ENCODE measurements at regions not wholly inside any gene's neighbourhood (a gene's known extent, or its start where the extent isn't known, plus 50 kb on each side); places are given as distances from the start of the nearest gene placed in this dataset.
A peak's percentile ranks its signal among the peaks of the same experiment; 100 is the strongest.
"Not testable (repeated sequence)": the region's sequence is repeated elsewhere in the genome, so short reads cannot be mapped to it uniquely, and the experiment has no call there.

DNA sequence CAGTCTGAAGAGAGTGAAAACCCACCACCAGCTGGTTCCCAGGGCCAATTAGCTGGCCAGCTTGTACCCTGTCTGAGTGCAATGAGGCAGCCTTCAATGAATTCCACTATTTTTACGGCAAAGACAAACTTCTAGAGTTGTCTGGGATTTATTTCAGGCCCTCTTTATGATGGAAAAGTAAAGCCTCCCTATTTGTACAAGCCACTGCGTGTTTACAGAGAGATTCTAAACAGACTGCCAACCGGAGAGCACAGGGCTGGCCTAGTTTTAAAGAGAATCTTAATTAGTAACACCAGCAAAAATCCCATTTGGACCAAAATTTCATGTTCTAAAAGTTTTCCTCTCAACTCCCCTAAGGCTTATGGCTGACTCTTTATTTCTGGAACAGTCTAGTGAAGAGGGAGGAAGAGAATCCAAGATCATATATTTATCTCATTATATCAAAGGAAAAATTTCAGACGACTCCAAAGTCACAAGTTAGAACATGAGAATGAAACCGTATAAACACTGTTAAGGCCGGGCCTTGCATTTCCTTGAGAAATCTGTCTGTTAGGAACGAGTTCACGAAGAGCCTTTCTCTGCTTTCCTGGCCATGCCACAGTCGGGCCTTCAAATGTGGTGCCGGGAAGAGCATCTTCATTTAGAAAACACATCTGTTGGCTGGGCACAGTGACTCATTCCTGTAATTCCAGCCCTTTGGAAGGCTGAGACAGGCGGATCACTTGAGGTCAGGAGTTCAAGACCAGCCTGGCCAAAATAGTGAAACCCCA is 724.6 kb upstream of the NRP1 start:
- Mint-ChIP-seq H3K36me3 (ENCODE audit: insufficient read depth) (no peaks in the 10 kb centered on the region), H3K4me1 (ENCODE audit: low read depth) (no peaks in the 10 kb centered on the region), H3K4me3 (no peak overlapping the region), H3K9me3 (peaks cover 8% of the 10 kb centered on the region), H3K27me3 (ENCODE audit: low read depth) (no peaks in the 10 kb centered on the region)
- no peak for DNase-seq
- ATAC-seq = no peak

DNA sequence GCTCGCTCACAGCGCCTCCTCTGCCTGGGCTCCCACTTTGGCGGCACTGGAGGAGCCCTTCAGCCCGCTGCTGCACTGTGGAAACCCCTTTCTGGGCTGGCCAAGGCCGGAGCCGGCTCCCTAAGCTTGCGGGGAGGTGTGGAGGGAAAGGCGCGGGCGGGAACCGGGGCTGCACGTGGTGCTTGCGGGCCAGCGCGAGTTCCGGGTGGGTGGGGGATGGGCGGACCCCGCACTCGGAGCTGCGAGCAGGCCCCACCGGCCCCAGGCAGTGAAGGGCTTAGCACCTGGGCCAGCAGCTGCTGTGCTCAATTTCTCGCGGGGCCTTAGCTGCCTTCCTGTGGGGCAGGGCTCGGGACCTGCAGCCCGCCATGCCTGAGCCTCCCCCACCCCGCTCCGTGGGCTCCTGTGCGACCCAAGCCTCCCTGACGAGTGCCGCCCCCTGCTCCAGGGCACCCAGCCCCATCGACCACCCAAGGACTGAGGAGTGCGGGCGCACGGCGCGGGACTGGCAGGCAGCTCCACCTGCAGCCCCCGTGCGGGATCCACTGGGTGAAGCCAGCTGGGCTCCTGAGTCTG is 721.0 kb upstream of the NRP1 start:
- not testable (repeated sequence) for H3K27me3 Mint-ChIP-seq (ENCODE audit: low read depth); H3K4me3 Mint-ChIP-seq

DNA sequence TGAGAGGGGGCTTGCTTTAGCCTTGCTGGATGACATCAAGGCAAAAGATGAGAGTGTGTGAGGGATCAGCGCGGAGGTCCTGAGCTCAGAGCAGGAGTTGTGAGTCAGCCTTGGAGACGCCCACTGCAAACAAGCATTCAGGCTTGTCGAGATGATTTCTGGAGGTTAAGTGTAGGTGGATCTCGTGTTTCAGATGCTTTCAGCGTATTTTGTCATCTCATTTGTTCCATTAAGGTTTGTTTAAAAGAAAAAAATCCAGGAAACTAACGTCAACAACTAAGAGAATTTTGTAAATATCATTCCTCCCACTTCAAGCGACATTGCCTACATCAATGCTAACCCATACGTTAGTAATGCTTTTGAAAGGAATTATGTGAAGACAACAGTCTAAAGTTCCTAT is 715.4 kb upstream of the NRP1 start:
- H3K9me3 Mint-ChIP-seq = no peaks in the 10 kb centered on the region
- no peaks in the 10 kb centered on the region for H3K36me3 Mint-ChIP-seq (ENCODE audit: insufficient read depth)
- H3K4me3 Mint-ChIP-seq = no peak overlapping the region

More for the DNA sequence above, 721.0 kb upstream of the NRP1 start:
- H3K9me3 Mint-ChIP-seq; ATAC-seq; DNase-seq; H3K4me1 Mint-ChIP-seq (ENCODE audit: low read depth); H3K36me3 Mint-ChIP-seq (ENCODE audit: insufficient read depth): not testable (repeated sequence)

DNA sequence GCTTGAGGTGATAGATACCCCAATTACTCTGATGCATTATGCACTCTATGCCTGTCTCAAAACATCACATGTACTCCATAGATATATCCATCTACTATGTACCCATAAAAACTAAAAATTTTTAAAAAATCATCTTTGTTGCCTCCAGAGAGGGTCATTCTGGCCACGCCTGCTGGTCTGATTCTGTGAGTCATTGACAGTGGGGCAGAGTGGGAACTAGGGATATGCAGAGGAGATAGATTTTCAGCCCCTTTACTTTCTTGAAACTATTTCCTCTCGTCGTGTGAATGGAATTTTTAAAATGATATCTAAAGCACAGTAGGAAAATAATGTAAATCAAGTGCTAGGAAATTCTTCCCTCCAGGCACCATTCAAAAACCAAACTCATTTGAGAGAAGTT is 715.0 kb upstream of the NRP1 start:
- Mint-ChIP-seq H3K36me3 (ENCODE audit: insufficient read depth) (no peaks in the 10 kb centered on the region), H3K4me3 (no peak overlapping the region), H3K4me1 (ENCODE audit: low read depth) (peaks cover 2% of the 10 kb centered on the region), H3K9me3 (no peaks in the 10 kb centered on the region), H3K27me3 (ENCODE audit: low read depth) (no peaks in the 10 kb centered on the region)
- DNase-seq (no peak), ATAC-seq (no peak)

More for the DNA sequence above, 715.4 kb upstream of the NRP1 start:
- ATAC-seq (peak; percentile 68 to 81), DNase-seq (no peak)
- Mint-ChIP-seq H3K27me3 (ENCODE audit: low read depth) (no peaks in the 10 kb centered on the region), H3K4me1 (ENCODE audit: low read depth) (peaks cover 2% of the 10 kb centered on the region)

DNA sequence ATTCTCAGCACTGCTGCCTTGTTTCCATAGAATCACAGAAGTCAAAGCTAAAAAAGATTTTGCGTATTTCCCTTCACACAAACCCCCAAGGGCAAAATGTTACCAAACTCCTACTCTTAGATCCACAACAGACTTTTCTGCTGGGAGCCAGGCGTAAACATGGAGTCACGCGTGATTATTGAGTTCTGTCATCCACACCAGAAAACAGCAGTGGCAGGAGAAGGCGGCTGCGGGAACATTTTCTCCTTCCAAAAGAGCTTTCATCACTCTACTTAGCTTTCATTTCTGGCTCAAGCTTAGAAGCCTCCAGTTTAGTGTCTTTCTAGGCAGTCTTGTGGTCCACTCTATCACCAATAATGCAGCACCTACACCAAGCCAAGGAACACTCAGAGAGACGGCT is 712.9 kb upstream of the NRP1 start:
- no peak for ATAC-seq
- no peak for DNase-seq
- H3K36me3 Mint-ChIP-seq (ENCODE audit: insufficient read depth) = no peaks in the 10 kb centered on the region
- no peak overlapping the region for H3K4me3 Mint-ChIP-seq
- H3K9me3 Mint-ChIP-seq = no peaks in the 10 kb centered on the region
- no peaks in the 10 kb centered on the region for H3K27me3 Mint-ChIP-seq (ENCODE audit: low read depth)
- peaks cover 2% of the 10 kb centered on the region for H3K4me1 Mint-ChIP-seq (ENCODE audit: low read depth)

DNA sequence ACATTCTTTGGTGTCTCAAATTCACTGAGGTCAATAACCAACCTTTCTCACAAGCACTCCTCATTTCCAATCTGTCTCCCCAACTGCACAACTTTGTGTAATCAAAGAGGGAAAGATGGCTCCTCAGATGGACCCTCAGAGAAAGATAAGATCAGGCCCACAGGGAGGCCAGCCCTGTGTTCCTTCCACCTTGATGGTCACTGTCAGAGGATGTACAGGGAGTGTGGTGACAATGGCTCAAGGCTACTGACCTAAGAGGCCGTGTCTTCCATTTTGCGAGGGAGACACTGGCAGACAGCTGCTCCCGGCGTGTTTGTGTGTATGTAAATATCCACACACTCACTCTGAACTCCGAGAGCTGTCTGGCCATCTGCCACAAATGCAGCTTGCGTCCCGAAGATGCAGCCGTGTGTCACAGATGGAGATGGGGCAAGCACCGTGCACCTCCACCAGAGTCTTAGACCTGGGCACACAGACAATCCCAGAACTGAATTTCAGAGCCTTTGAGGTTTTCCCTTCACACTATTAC is 712.1 kb upstream of the NRP1 start:
- no peak overlapping the region for H3K4me3 Mint-ChIP-seq
- no peaks in the 10 kb centered on the region for H3K36me3 Mint-ChIP-seq (ENCODE audit: insufficient read depth)
- DNase-seq (no peak), ATAC-seq (no peak)
- peaks cover 2% of the 10 kb centered on the region for H3K4me1 Mint-ChIP-seq (ENCODE audit: low read depth)
- H3K9me3 Mint-ChIP-seq = no peaks in the 10 kb centered on the region
- H3K27me3 Mint-ChIP-seq (ENCODE audit: low read depth) = no peaks in the 10 kb centered on the region

DNA sequence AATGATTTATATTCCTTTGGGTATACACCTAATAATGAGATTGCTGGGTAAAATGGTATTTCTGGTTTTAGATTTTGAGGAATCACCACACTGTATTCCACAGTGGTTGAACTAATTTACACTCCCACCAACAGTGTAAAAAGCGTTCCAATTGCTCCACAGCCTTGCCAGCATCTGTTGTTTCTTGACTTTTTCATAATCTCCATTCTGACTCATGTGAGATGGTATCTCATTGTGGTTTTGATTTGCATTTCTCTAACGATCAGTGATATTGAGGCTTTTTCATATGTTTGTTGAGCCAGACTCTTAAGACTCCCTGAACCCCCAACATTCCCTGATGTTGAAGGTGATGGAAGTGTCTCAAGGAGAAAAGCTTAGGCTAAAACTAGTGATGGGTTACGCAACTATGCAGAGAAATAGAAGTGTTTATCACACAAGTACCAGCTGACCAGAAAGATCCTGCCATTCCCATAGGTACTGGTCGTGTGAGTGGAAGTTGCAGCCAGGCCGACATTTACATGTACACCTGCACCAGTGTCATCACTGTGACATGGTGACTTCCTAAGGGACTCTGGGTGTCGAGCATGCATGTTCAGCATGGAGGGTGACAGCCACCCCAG is 711.2 kb upstream of the NRP1 start:
- no peaks in the 10 kb centered on the region for H3K36me3 Mint-ChIP-seq (ENCODE audit: insufficient read depth)
- DNase-seq (no peak), ATAC-seq (peak; percentile 21 to 28)
- H3K4me1 Mint-ChIP-seq (ENCODE audit: low read depth) = peaks cover 2% of the 10 kb centered on the region
- H3K27me3 Mint-ChIP-seq (ENCODE audit: low read depth) = no peaks in the 10 kb centered on the region
- H3K9me3 Mint-ChIP-seq = peaks cover 1% of the 10 kb centered on the region
- no peak overlapping the region for H3K4me3 Mint-ChIP-seq

DNA sequence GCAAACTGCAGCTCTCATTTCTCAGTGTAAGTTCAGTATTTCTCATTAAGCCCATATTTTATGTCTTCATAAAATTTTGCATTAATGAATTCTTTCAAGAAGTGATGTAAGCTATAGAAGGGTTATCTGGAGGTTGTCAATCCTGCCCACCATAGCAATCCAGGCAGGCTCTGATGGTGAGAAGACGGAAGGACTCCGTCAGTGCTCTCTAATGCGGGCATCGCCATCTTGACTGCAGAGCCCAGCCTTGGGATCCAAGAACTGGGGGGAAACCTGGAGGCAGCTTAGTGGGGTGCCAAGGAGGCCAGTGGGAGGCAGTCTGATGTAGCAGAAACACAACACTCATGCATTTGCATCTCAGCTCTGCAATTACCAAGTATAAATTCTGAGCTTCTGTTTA is 707.4 kb upstream of the NRP1 start:
- Mint-ChIP-seq H3K4me1 (ENCODE audit: low read depth) (no peaks in the 10 kb centered on the region), H3K36me3 (ENCODE audit: insufficient read depth) (no peaks in the 10 kb centered on the region), H3K4me3 (no peak overlapping the region), H3K9me3 (peaks cover 3% of the 10 kb centered on the region), H3K27me3 (ENCODE audit: low read depth) (no peaks in the 10 kb centered on the region)
- no peak for ATAC-seq
- DNase-seq = no peak

DNA sequence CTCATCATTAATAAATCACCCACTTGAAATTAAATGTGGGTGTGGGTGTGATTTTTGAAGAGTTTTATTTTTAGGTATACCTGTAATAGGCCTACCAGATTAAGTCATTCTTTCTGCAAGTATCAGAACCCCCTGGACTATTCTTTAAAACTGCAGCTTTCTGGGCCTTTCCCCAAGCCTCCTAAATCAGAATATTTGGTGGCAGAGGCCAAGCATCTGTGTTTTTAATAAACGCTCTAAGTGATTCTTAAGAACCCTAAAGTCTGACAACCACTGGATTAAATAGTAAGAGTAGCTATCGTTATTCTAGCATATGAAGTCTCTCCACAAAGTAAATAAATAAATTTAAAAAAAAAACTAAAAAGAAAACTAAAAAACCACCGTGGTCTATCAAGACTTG is 703.0 kb upstream of the NRP1 start:
- no peak overlapping the region for H3K4me3 Mint-ChIP-seq
- no peaks in the 10 kb centered on the region for H3K4me1 Mint-ChIP-seq (ENCODE audit: low read depth)
- H3K36me3 Mint-ChIP-seq (ENCODE audit: insufficient read depth) = no peaks in the 10 kb centered on the region
- peaks cover 3% of the 10 kb centered on the region for H3K9me3 Mint-ChIP-seq
- DNase-seq (no peak), ATAC-seq (no peak)
- H3K27me3 Mint-ChIP-seq (ENCODE audit: low read depth) = no peaks in the 10 kb centered on the region

DNA sequence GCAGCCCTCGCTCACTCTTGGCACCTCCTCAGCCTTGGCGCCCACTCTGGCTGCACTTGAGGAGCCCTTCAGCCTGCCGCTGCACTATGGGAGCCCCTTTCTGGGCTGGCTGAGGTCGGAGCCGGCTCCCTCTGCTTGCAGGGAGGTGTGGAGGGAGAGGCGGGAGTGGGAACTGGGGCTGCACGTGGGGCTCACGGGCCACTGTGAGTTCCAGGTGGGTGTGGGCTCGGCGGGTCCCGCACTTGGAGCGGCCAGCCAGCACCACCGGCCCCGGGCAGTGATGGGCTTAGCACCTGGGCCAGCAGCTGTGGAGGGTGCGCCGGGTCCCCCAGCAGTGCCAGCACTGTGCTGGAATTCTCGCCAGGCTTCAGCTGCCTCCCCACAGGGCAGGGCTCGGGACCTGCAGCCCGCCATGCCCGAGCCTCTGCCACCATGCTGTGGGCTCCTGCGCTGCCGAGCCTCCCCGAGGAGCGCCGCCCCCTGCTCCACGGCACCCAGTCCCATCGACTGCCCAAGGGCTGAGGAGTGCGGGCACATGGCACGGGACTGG is 700.8 kb upstream of the NRP1 start:
- not testable (repeated sequence) for ATAC-seq; H3K4me3 Mint-ChIP-seq; H3K27me3 Mint-ChIP-seq (ENCODE audit: low read depth); H3K9me3 Mint-ChIP-seq; H3K4me1 Mint-ChIP-seq (ENCODE audit: low read depth); H3K36me3 Mint-ChIP-seq (ENCODE audit: insufficient read depth); DNase-seq

DNA sequence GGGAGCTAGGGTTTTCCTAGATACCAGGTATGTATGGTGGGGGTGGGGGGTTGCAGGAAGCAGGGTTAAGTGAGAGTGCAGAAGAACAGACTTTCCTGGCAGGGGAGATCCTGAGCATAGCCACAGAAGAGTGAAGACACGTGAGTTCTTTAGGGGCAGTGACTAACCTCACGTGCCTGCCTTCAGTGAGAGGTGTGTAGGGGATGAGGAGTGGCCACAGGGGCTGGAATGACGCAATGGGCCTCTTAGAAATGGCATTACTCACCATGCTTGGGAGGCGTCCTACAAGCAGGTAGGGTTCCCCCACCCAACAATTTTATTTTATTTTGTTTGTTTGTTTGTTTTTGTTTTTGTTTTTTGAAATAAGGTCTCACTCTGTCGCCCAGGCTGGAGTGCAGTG is 698.6 kb upstream of the NRP1 start:
- ATAC-seq (no peak), DNase-seq (no peak)
- Mint-ChIP-seq H3K4me1 (ENCODE audit: low read depth) (no peaks in the 10 kb centered on the region), H3K27me3 (ENCODE audit: low read depth) (no peaks in the 10 kb centered on the region), H3K36me3 (ENCODE audit: insufficient read depth) (no peaks in the 10 kb centered on the region), H3K4me3 (no peak overlapping the region), H3K9me3 (no peaks in the 10 kb centered on the region)

DNA sequence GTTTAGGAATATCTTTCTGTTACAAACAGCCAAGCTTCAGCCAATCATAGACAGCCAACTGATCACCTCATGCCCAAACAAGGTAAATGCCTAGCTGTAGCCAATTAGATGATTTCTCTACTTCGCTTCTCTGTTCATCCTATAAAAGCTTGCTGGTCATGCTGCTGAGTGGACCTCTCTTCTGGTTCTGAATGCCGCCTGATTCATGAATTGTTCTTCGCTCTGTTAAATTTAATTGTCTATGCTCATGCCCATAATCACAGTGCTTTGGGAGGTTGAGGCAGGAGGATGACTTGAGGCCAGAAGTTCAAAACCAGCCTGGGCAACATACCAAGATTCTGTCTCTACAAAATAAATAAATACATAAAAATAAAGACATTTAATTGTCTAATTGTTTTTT is 698.1 kb upstream of the NRP1 start:
- H3K9me3 Mint-ChIP-seq = no peaks in the 10 kb centered on the region
- no peaks in the 10 kb centered on the region for H3K27me3 Mint-ChIP-seq (ENCODE audit: low read depth)
- H3K4me3 Mint-ChIP-seq = no peak overlapping the region
- DNase-seq = no peak
- ATAC-seq = no peak
- no peaks in the 10 kb centered on the region for H3K4me1 Mint-ChIP-seq (ENCODE audit: low read depth)
- H3K36me3 Mint-ChIP-seq (ENCODE audit: insufficient read depth) = no peaks in the 10 kb centered on the region

DNA sequence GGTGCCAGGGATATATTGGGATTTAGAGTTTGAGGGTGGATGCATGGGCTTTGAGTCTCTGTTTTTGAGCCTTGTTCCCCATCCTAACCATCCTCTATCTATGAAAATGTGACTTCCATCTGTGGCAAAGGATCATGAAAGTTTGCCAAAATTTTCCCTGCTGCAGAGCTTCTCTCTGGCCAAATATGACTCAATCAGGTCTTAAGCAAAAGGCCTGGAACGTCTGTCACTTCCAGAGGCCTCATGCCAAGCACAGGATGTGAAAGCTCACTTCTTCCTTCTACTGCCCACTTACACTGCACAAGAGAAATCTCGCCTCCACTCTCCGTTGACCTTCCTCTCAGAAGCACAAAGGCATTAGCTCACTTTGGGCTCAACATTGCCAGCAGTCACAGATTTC is 696.9 kb upstream of the NRP1 start:
- DNase-seq = no peak
- Mint-ChIP-seq H3K4me1 (ENCODE audit: low read depth) (no peaks in the 10 kb centered on the region), H3K27me3 (ENCODE audit: low read depth) (no peaks in the 10 kb centered on the region), H3K36me3 (ENCODE audit: insufficient read depth) (no peaks in the 10 kb centered on the region), H3K9me3 (no peaks in the 10 kb centered on the region), H3K4me3 (no peak overlapping the region)
- no peak for ATAC-seq

DNA sequence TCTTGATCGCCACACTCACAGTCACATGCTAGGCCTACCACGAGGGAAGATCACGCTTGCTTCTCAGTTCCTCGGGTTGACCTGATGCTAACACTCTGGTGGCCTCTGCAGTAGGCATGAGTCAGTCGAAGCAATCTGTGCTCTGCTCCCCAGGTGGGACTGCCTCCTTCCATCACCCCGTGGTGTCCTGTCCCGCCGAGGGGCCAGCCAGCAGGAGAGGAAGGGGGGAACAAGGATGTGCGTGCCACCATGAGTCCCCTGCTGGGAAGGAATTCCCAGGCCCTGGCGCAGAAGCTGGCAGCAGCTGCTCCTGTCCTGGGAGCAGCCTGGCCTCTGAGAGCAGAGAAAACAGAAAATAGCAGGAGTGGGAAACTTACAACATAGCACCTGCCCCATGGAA is 695.0 kb upstream of the NRP1 start:
- Mint-ChIP-seq H3K4me3 (no peak overlapping the region), H3K36me3 (ENCODE audit: insufficient read depth) (no peaks in the 10 kb centered on the region), H3K9me3 (no peaks in the 10 kb centered on the region), H3K27me3 (ENCODE audit: low read depth) (no peaks in the 10 kb centered on the region), H3K4me1 (ENCODE audit: low read depth) (no peaks in the 10 kb centered on the region)
- ATAC-seq (no peak), DNase-seq (no peak)

DNA sequence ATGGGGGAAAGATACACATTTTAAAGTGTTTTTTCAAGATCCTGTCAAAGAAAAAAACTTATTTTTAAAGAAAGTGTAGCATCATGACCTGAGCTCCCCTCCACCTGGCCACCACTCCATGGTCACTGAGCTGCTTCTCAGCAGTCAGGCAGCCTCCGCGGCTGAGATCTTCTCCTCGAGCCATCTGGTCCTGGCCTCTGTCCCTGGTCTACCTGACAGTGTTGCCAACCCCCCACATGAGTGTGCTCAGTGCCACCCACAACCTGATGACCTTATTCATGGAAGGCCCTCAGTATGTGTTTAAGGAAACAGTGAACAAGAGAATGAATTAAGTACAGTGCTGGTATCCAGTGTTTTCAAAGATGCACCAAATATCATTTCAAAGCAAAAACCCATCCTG is 694.5 kb upstream of the NRP1 start:
- Mint-ChIP-seq H3K36me3 (ENCODE audit: insufficient read depth) (no peaks in the 10 kb centered on the region), H3K4me3 (no peak overlapping the region), H3K4me1 (ENCODE audit: low read depth) (no peaks in the 10 kb centered on the region), H3K27me3 (ENCODE audit: low read depth) (no peaks in the 10 kb centered on the region), H3K9me3 (no peaks in the 10 kb centered on the region)
- DNase-seq (no peak), ATAC-seq (no peak)

Measured in activated T-cell treated with anti-CD3 and anti-CD28 coated beads, Interleukin-2, amount 50 U/mL, for 4 hours (primary cell).